Kidney (tissue), 13 donors: ENCODE measurements at regions not wholly inside any gene's neighbourhood (a gene's known extent, or its start where the extent isn't known, plus 50 kb on each side); places are given as distances from the start of the nearest gene placed in this dataset.
A peak's percentile ranks its signal among the peaks of the same experiment; 100 is the strongest.

Source experiments
- DNase-seq, 5 donors: peaks; one replicate each; pipeline ENCODE4 v3.0.0-alpha.2; 2013 to 2020
- FAIRE-seq: peaks from 2 replicates; lab custom pipeline; 2012; peaks lifted over from hg19 to GRCh38; lab: Jason Lieb, UNC
- H3K27ac ChIP-seq, 2 donors: one replicate each; pipeline ENCODE4 v1.7.0; 2013; ENCODE audit warnings: low read depth in 2 of 2, low read length in 2 of 2, inconsistent platforms in 1 of 2
- H3K27me3 ChIP-seq: one replicate; pipeline ENCODE4 v1.7.1; 2013; ENCODE audit warnings: low read length, inconsistent platforms; ENCODE audit not compliant: control insufficient read depth, insufficient read depth
- H3K36me3 ChIP-seq, 3 donors: one replicate each; pipeline versions ENCODE4 v1.7.0 to v1.7.1; 2013; ENCODE audit warnings: low read length in 3 of 3, control low read depth in 1 of 3, inconsistent platforms in 1 of 3; ENCODE audit not compliant: insufficient read depth in 3 of 3, control insufficient read depth in 2 of 3
- H3K4me1 ChIP-seq, 3 donors: one replicate each; pipeline versions ENCODE4 v1.7.0 to v1.7.1; 2013; ENCODE audit warnings: low read length in 3 of 3, inconsistent platforms in 1 of 3, low read depth in 1 of 3; ENCODE audit not compliant: control insufficient read depth in 2 of 3, insufficient read depth in 2 of 3
- H3K4me3 ChIP-seq, 3 donors: one replicate each; pipeline versions ENCODE4 v1.7.0 to v1.8.1; 2013; ENCODE audit warnings: low read length in 3 of 3, control low read depth in 1 of 3, inconsistent platforms in 1 of 3
- H3K9ac ChIP-seq, 3 donors: one replicate each; pipeline versions ENCODE4 v1.7.0 to v1.7.1; 2013; ENCODE audit warnings: low read length in 3 of 3, control low read depth in 1 of 3, inconsistent platforms in 1 of 3
- H3K9me3 ChIP-seq, 3 donors: one replicate each; pipeline versions ENCODE4 v1.7.0 to v1.7.1; 2013; ENCODE audit warnings: low read length in 3 of 3, control low read depth in 1 of 3, inconsistent platforms in 1 of 3; ENCODE audit not compliant: control insufficient read depth in 2 of 3, insufficient read depth in 1 of 3
- intact Hi-C: fragments of 100-400 bp; cut with DNase I; formaldehyde crosslinking; loops from one replicate; pipeline ENCODE4 v1.11.1; 2022
- TF ChIP-seq, protein P1 (sequence below): IDR thresholded peaks from 3 replicates; pipeline ENCODE4 v1.5.1; 2012; ENCODE audit warnings: mild to moderate bottlenecking, moderate library complexity, borderline replicate concordance; ENCODE audit not compliant: insufficient read depth; ENCODE audit errors: extremely low read depth
- donor health status: control.
- donor health status: control.
- donor health status: control.
- donor health status: control.
- donor health status: control.
- donor health status: DM: yes; HTN: yes; CAD: no.
- donor health status: Normal renal cell carcinoma (clear cell type).

- no peaks in the 10 kb centered on the region for H3K9me3 ChIP-seq
- no peaks in the 10 kb centered on the region for H3K27me3 ChIP-seq
- intact Hi-C loops = no loop called here
- H3K36me3 ChIP-seq = no peaks in the 10 kb centered on the region
- DNase-seq (no peak), FAIRE-seq (no peak)
- no peak overlapping the region for H3K9ac ChIP-seq
- TF ChIP-seq, protein P1, sequence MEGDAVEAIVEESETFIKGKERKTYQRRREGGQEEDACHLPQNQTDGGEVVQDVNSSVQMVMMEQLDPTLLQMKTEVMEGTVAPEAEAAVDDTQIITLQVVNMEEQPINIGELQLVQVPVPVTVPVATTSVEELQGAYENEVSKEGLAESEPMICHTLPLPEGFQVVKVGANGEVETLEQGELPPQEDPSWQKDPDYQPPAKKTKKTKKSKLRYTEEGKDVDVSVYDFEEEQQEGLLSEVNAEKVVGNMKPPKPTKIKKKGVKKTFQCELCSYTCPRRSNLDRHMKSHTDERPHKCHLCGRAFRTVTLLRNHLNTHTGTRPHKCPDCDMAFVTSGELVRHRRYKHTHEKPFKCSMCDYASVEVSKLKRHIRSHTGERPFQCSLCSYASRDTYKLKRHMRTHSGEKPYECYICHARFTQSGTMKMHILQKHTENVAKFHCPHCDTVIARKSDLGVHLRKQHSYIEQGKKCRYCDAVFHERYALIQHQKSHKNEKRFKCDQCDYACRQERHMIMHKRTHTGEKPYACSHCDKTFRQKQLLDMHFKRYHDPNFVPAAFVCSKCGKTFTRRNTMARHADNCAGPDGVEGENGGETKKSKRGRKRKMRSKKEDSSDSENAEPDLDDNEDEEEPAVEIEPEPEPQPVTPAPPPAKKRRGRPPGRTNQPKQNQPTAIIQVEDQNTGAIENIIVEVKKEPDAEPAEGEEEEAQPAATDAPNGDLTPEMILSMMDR = no peak
- no peak overlapping the region for H3K4me3 ChIP-seq
- H3K27ac ChIP-seq = no peak overlapping the region
- no peaks in the 10 kb centered on the region for H3K4me1 ChIP-seq
Measured at GRCh38 chr15:62338497-62338896, 173.4 kb upstream of the C2CD4B start.

DNA sequence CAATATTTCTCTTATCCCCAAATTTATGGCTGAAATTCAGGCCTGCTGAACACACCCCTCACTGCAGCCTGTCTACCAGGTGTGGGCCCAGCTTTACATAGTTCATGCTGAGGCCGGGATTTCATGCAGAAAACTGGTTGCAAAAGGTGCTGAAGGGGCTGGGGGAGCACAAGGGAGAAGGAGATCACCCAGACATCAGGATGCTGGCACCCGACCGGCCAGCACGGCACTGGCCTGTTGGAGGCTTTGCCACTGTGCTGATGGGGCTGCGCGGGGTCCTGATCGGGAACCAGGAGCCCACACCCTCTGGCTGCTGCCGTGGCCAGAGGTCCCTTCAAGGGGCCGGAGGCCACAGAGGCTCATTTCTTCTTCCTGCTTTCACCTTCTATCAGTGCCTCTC lies 177.9 kb upstream of the C2CD4B start:
- no peak for FAIRE-seq
- intact Hi-C loops = no loop called here
- Histone ChIP-seq H3K9ac (no peak overlapping the region), H3K27ac (no peak overlapping the region), H3K27me3 (no peaks in the 10 kb centered on the region), H3K4me1 (no peaks in the 10 kb centered on the region), H3K36me3 (no peaks in the 10 kb centered on the region), H3K9me3 (no peaks in the 10 kb centered on the region), H3K4me3 (no peak overlapping the region)
- DNase-seq = no peak
- TF ChIP-seq, protein P1 = no peak

DNA sequence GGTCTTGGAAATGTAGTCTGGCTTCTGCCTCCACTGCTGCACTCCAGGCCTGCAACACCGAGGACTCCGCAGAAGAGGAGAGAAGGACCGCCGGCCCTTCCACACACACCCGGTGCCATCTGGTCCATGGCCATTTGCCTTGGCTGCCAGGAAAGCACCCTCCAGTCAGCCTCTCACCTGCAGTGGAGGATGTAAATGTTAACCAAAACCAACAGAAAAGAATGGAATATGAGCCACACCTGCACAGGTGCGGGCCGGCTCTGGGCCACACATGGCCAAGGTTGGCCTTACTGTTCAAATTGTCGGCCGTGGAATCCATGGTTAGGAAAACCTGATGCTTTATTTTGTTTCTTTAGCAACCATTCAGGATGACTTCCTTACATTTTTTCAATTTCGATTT lies 178.3 kb upstream of the C2CD4B start:
- no peaks in the 10 kb centered on the region for H3K36me3 ChIP-seq
- TF ChIP-seq, protein P1 = no peak
- H3K4me1 ChIP-seq = no peaks in the 10 kb centered on the region
- H3K9ac ChIP-seq = no peak overlapping the region
- no peak for DNase-seq
- FAIRE-seq = no peak
- no peaks in the 10 kb centered on the region for H3K27me3 ChIP-seq
- H3K4me3 ChIP-seq = no peak overlapping the region
- no peaks in the 10 kb centered on the region for H3K9me3 ChIP-seq
- H3K27ac ChIP-seq = no peak overlapping the region
- intact Hi-C loops = no loop called here

DNA sequence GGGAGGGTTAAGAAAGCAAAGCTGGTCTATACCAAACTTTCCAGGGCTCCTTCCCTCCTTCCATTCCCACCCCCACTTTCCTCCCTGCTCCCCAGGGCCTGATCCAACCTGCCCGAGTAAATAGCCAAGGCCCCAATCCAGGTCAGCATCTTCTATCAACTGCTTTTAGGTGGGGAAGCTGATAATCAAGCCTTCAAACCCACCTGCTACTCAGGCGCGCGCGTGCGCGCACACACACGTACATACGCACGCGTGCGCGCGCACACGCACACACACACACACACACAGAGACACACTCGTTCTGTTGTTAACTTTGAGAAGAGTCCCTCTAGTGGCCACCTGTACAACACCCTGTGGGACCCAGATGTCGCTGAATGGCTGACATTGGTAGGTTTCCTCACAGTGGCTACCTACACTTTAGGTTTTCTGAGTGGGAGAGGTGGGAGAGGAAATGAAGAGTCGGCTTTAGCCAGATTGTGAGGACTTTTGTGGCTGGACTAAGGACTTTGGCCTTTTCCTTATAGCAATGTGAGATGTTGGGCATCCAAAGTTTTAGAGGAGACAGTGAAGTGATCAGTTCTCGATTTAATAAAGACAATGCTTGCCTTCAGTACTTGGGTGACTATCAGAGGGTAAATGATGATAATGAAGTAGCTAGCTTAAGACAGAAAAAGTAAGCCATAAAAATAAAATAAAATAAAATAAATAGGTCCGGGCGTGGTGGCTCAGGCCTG lies 179.9 kb upstream of the C2CD4B start:
- H3K4me3 ChIP-seq = peak overlapping the region in 2 of 3 donors; percentile 18 to 57
- peak in 4 of 5 donors; percentile 78 to 90 (median 86) for DNase-seq
- no peaks in the 10 kb centered on the region for H3K4me1 ChIP-seq
- H3K9me3 ChIP-seq = no peaks in the 10 kb centered on the region
- no peak overlapping the region for H3K27ac ChIP-seq
- FAIRE-seq = no peak
- H3K36me3 ChIP-seq = no peaks in the 10 kb centered on the region
- H3K9ac ChIP-seq = no peak overlapping the region
- no peaks in the 10 kb centered on the region for H3K27me3 ChIP-seq
- intact Hi-C loops = no loop called here
- TF ChIP-seq, protein P1 = peak; percentile 61
